H9 (cell line): ENCODE measurements at regions not wholly inside any gene's neighbourhood (a gene's known extent, or its start where the extent isn't known, plus 50 kb on each side); places are given as distances from the start of the nearest gene placed in this dataset.

Source experiments
- DNase-seq: peaks from one replicate; pipeline ENCODE4 v3.0.0-alpha.2; 2017
- H2AFZ ChIP-seq: one replicate; pipeline ENCODE4 v1.6.1; 2013; ENCODE audit warnings: mild to moderate bottlenecking, low read length, control low read depth, moderate library complexity
- H2AK5ac ChIP-seq: 2 replicates; pipeline ENCODE4 v1.6.1; 2013; ENCODE audit warnings: low read length, control low read depth, mixed read lengths; ENCODE audit not compliant: insufficient read length
- H2BK120ac ChIP-seq: one replicate; pipeline ENCODE4 v1.6.1; 2013; ENCODE audit warnings: low read depth, mild to moderate bottlenecking, low read length, control low read depth, inconsistent platforms; ENCODE audit not compliant: poor library complexity, severe bottlenecking
- H2BK12ac ChIP-seq: 2 replicates; pipeline ENCODE4 v1.6.1; 2013; ENCODE audit warnings: low read length, control low read depth, mixed read lengths, low read depth; ENCODE audit not compliant: insufficient read length
- H2BK15ac ChIP-seq: 2 replicates; pipeline ENCODE4 v1.6.1; 2013; ENCODE audit warnings: low read depth, low read length, control low read depth
- H2BK20ac ChIP-seq: one replicate; pipeline ENCODE4 v1.6.1; 2013; ENCODE audit warnings: low read depth, mild to moderate bottlenecking, low read length, control low read depth, inconsistent platforms; ENCODE audit not compliant: poor library complexity, severe bottlenecking
- H2BK5ac ChIP-seq: 2 replicates; pipeline ENCODE4 v1.6.1; 2013; ENCODE audit warnings: low read length, control low read depth, mixed read lengths; ENCODE audit not compliant: insufficient read length
- H3K14ac ChIP-seq: 2 replicates; pipeline ENCODE4 v1.6.1; 2013; ENCODE audit warnings: low read length, control low read depth; ENCODE audit not compliant: insufficient read depth
- H3K18ac ChIP-seq: 2 replicates; pipeline ENCODE4 v1.6.1; 2013; ENCODE audit warnings: low read depth, mild to moderate bottlenecking, mixed read lengths, low read length, control low read depth; ENCODE audit not compliant: insufficient read length
- H3K23ac ChIP-seq: 2 replicates; pipeline ENCODE4 v1.6.1; 2013; ENCODE audit warnings: low read length, control low read depth, mixed read lengths, low read depth; ENCODE audit not compliant: insufficient read length
- H3K23me2 ChIP-seq: 2 replicates; pipeline ENCODE4 v1.6.1; 2013; ENCODE audit warnings: low read depth, mild to moderate bottlenecking, mixed read lengths, low read length, control low read depth; ENCODE audit not compliant: insufficient read length, poor library complexity, severe bottlenecking
- H3K27ac ChIP-seq: 2 replicates; pipeline ENCODE4 v1.5.1; 2013; ENCODE audit warnings: low read length, control low read depth, mixed read lengths, low read depth; ENCODE audit not compliant: insufficient read length
- H3K27me3 ChIP-seq: 2 replicates; pipeline ENCODE4 v1.6.1; 2013; ENCODE audit warnings: low read length, control low read depth, inconsistent platforms; ENCODE audit not compliant: insufficient read depth
- H3K4ac ChIP-seq: 2 replicates; pipeline ENCODE4 v1.6.1; 2013; ENCODE audit warnings: low read depth, mild to moderate bottlenecking, control low read depth, inconsistent platforms, low read length, moderate library complexity
- H3K4me1 ChIP-seq: 2 replicates; pipeline ENCODE4 v1.6.1; 2013; ENCODE audit warnings: low read length, control low read depth, inconsistent platforms; ENCODE audit not compliant: insufficient read depth
- H3K4me2 ChIP-seq: 2 replicates; pipeline ENCODE4 v1.6.1; 2013; ENCODE audit warnings: low read length, control low read depth, mixed read lengths; ENCODE audit not compliant: insufficient read length, insufficient read depth
- H3K56ac ChIP-seq: 2 replicates; pipeline ENCODE4 v1.6.1; 2013; ENCODE audit warnings: low read depth, mild to moderate bottlenecking, mixed read lengths, low read length, control low read depth; ENCODE audit not compliant: insufficient read length
- H3K79me1 ChIP-seq: 2 replicates; pipeline ENCODE4 v1.6.1; 2013; ENCODE audit warnings: low read depth, mild to moderate bottlenecking, moderate library complexity, low read length, control low read depth, inconsistent platforms; ENCODE audit not compliant: insufficient read depth, poor library complexity, severe bottlenecking
- H3K79me2 ChIP-seq: 2 replicates; pipeline ENCODE4 v1.6.1; 2013; ENCODE audit warnings: low read length, control low read depth, inconsistent platforms; ENCODE audit not compliant: insufficient read depth
- H3K9ac ChIP-seq: 2 replicates; pipeline ENCODE4 v1.6.1; 2013; ENCODE audit warnings: low read length, control low read depth, mixed read lengths; ENCODE audit not compliant: insufficient read length; ENCODE audit errors: extremely low read depth
- H3K9me3 ChIP-seq: one replicate; pipeline ENCODE4 v1.6.1; 2013; ENCODE audit warnings: low read depth, low read length, inconsistent platforms; ENCODE audit not compliant: control insufficient read depth
- H3T11ph ChIP-seq: one replicate; pipeline ENCODE4 v1.6.1; 2013; ENCODE audit warnings: mild to moderate bottlenecking, low read length, control low read depth, inconsistent platforms
- H4K20me1 ChIP-seq: one replicate; pipeline ENCODE4 v1.6.1; 2013; ENCODE audit not compliant: control insufficient read depth, insufficient read length, insufficient read depth
- H4K5ac ChIP-seq: 2 replicates; pipeline ENCODE4 v1.6.1; 2013; ENCODE audit warnings: low read depth, mild to moderate bottlenecking, mixed read lengths, low read length, control low read depth; ENCODE audit not compliant: insufficient read length
- H4K8ac ChIP-seq: replicated peaks from 2 replicates; pipeline ENCODE4 v1.6.1; 2013; ENCODE audit warnings: low read length, control low read depth, mixed read lengths, low read depth; ENCODE audit not compliant: insufficient read length
- H4K91ac ChIP-seq: 2 replicates; pipeline ENCODE4 v1.6.1; 2013; ENCODE audit warnings: low read depth, mild to moderate bottlenecking, moderate library complexity, mixed read lengths, low read length, control low read depth; ENCODE audit not compliant: insufficient read length
- H3K27ac Mint-ChIP-seq, 3 experiments: 2 replicates in 2 of 3; 3 replicates in 1 of 3; pipeline ENCODE4 v1.8.0; 2020 to 2021; ENCODE audit warnings: mixed read lengths in 3 of 3, mild to moderate bottlenecking in 1 of 3, moderate library complexity in 1 of 3
- H3K27me3 Mint-ChIP-seq: 2 replicates; pipeline ENCODE4 v1.8.0; 2021; ENCODE audit warnings: low read depth, mild to moderate bottlenecking, moderate library complexity, mixed read lengths
- H3K36me3 Mint-ChIP-seq, 3 experiments: 2 replicates in 2 of 3; 3 replicates in 1 of 3; pipeline ENCODE4 v1.8.0; 2020 to 2021; ENCODE audit warnings: low read depth in 3 of 3, mixed read lengths in 3 of 3; ENCODE audit not compliant: insufficient read depth in 1 of 3
- H3K4me1 Mint-ChIP-seq, 2 experiments: 2 replicates each; pipeline ENCODE4 v1.8.0; 2020; ENCODE audit warnings: mixed read lengths in 2 of 2
- H3K4me3 Mint-ChIP-seq, 2 experiments: 2 replicates in 1 of 2; 3 replicates in 1 of 2; pipeline ENCODE4 v1.8.0; 2020 to 2021; ENCODE audit warnings: mild to moderate bottlenecking in 2 of 2, mixed read lengths in 2 of 2, moderate library complexity in 1 of 2
- H3K9me3 Mint-ChIP-seq, 2 experiments: 2 replicates in 1 of 2; 3 replicates in 1 of 2; pipeline ENCODE4 v1.8.0; 2020; ENCODE audit warnings: mild to moderate bottlenecking in 2 of 2, mixed read lengths in 2 of 2, moderate library complexity in 1 of 2
- TF ChIP-seq, protein P1 (sequence below): fragments of 200-600 bp; sonication (generic); conservative IDR thresholded peaks from 3 replicates; pipeline ENCODE4 v1.8.0; 2021; ENCODE audit warnings: antibody characterized with exemption, mild to moderate bottlenecking

DNA sequence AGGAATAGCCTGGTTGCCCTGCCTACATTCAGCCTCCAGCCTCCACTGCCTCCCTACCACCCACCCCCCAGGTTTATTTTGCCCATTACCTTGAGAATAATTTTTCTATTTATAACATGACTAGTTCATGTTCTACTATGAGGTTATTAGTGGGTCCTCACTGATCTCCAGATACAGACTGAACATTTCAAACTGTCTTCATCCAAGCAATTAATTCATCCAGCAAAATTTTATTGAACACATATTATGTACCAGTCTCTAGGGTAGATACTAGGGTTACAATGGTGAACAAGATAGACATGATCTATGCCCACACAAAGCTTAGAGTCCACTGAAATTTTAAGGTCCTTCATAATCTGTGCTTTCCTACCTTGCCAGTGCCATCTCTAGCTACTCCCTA, 51.6 kb upstream of the FHIP2A start:
- Histone ChIP-seq H3K56ac (no peak overlapping the region), H2BK20ac (no peak overlapping the region), H2AFZ (no peak overlapping the region), H4K20me1 (no peaks in the 10 kb centered on the region), H3K14ac (no peak overlapping the region), H2BK120ac (no peak overlapping the region), H2BK15ac (no peak overlapping the region), H3K79me1 (no peaks in the 10 kb centered on the region), H2AK5ac (no peak overlapping the region), H3K4me1 (peaks cover 3% of the 10 kb centered on the region; the same call in 1 of the 2 replicates), H4K5ac (no peak overlapping the region), H3K4ac (no peak overlapping the region), H3K27ac (no peak overlapping the region), H3K23me2 (peaks cover 6% of the 10 kb centered on the region), H3K4me2 (no peak overlapping the region), H3T11ph (no peak overlapping the region), H3K23ac (no peak overlapping the region), H3K79me2 (no peaks in the 10 kb centered on the region), H4K8ac (no peak overlapping the region), H4K91ac (no peak overlapping the region), H2BK12ac (no peak overlapping the region), H3K9me3 (no peaks in the 10 kb centered on the region), H3K9ac (no peak overlapping the region), H2BK5ac (no peak overlapping the region), H3K27me3 (0 out of 2 replicates have a peak, but pooled peaks cover 2% of the 10 kb centered on the region), H3K18ac (no peak overlapping the region)
- H3K4me1 Mint-ChIP-seq, result peaks cover 8% of the 10 kb centered on the region in 2 experiments
- peaks cover 28% of the 10 kb centered on the region for H3K27me3 Mint-ChIP-seq
- no peaks in the 10 kb centered on the region for H3K36me3 Mint-ChIP-seq
- H3K9me3 Mint-ChIP-seq, result no peaks in the 10 kb centered on the region
- DNase-seq, result no peak
- TF ChIP-seq, protein P1, sequence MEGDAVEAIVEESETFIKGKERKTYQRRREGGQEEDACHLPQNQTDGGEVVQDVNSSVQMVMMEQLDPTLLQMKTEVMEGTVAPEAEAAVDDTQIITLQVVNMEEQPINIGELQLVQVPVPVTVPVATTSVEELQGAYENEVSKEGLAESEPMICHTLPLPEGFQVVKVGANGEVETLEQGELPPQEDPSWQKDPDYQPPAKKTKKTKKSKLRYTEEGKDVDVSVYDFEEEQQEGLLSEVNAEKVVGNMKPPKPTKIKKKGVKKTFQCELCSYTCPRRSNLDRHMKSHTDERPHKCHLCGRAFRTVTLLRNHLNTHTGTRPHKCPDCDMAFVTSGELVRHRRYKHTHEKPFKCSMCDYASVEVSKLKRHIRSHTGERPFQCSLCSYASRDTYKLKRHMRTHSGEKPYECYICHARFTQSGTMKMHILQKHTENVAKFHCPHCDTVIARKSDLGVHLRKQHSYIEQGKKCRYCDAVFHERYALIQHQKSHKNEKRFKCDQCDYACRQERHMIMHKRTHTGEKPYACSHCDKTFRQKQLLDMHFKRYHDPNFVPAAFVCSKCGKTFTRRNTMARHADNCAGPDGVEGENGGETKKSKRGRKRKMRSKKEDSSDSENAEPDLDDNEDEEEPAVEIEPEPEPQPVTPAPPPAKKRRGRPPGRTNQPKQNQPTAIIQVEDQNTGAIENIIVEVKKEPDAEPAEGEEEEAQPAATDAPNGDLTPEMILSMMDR, result no peak
- H3K4me3 Mint-ChIP-seq, result no peak overlapping the region
- H3K27ac Mint-ChIP-seq, result no peak overlapping the region
